ENCODE measurements at regions not wholly inside any gene's neighbourhood (a gene's known extent, or its start where the extent isn't known, plus 50 kb on each side); places are given as distances from the start of the nearest gene placed in this dataset.

- no peak for TF ChIP-seq CTCF (conservative IDR thresholded peaks at IDR 0.05; ENCODE audit: low read depth, low read length)
- no peak for TF ChIP-seq EZH2 (IDR thresholded peaks at IDR 0.05; ENCODE audit: low read length, unreplicated experiment)
- TF ChIP-seq EZH2phosphoT487 (IDR thresholded peaks at IDR 0.05; ENCODE audit: borderline replicate concordance, low read length) = no peak
Measured at GRCh38 chr16:59552164-59552563, 818.0 kb upstream of the GOT2 start.

All from PC-3 (cell line).